SK-N-MC (cell line): ENCODE measurements at regions not wholly inside any gene's neighbourhood (a gene's known extent, or its start where the extent isn't known, plus 50 kb on each side); places are given as distances from the start of the nearest gene placed in this dataset.

Source experiments
- EZH2 ChIP-seq: fragments of 200-600 bp; sonication (generic); IDR thresholded peaks from one replicate; pipeline ENCODE4 v1.6.1; 2017; ENCODE audit warnings: antibody characterized with exemption
- POLR2AphosphoS5 ChIP-seq: IDR thresholded peaks from 2 replicates; pipeline ENCODE4 v1.6.1; 2012; ENCODE audit warnings: mild to moderate bottlenecking, low read depth, low read length, borderline replicate concordance

GRCh38 chr2:2985020-2985419 lies 392.6 kb downstream of the EIPR1 start:
- no peak for TF ChIP-seq EZH2
- TF ChIP-seq POLR2AphosphoS5 = no peak
